Neural crest cell (in vitro differentiated cells): ENCODE measurements at regions not wholly inside any gene's neighbourhood (a gene's known extent, or its start where the extent isn't known, plus 50 kb on each side); places are given as distances from the start of the nearest gene placed in this dataset.

ENCODE experiments used
- DNase-seq: peaks from one replicate; pipeline ENCODE4 v3.0.0; 2021; ENCODE audit warnings: low read depth, mixed read lengths, low spot score
- H3K27ac Mint-ChIP-seq: one replicate; pipeline ENCODE4 v1.8.0; 2021; ENCODE audit warnings: mild to moderate bottlenecking, mixed read lengths; ENCODE audit not compliant: unreplicated experiment
- H3K27me3 Mint-ChIP-seq: 2 replicates; pipeline ENCODE4 v1.8.0; 2021; ENCODE audit warnings: low read depth, mild to moderate bottlenecking, mixed read lengths
- H3K36me3 Mint-ChIP-seq: 2 replicates; pipeline ENCODE4 v1.8.0; 2021; ENCODE audit warnings: low read depth, mild to moderate bottlenecking, mixed read lengths
- H3K4me1 Mint-ChIP-seq: 2 replicates; pipeline ENCODE4 v1.8.0; 2021; ENCODE audit warnings: mixed read lengths
- H3K4me3 Mint-ChIP-seq: one replicate; pipeline ENCODE4 v1.8.0; 2021; ENCODE audit warnings: mild to moderate bottlenecking, mixed read lengths
- H3K9me3 Mint-ChIP-seq: 2 replicates; pipeline ENCODE4 v1.8.0; 2021; ENCODE audit warnings: mixed read lengths
- TF ChIP-seq, protein P1 (sequence below): fragments of 200-600 bp; sonication (generic); conservative IDR thresholded peaks from 2 replicates; pipeline ENCODE4 v1.5.0; 2021; ENCODE audit warnings: antibody characterized with exemption, mild to moderate bottlenecking

DNA sequence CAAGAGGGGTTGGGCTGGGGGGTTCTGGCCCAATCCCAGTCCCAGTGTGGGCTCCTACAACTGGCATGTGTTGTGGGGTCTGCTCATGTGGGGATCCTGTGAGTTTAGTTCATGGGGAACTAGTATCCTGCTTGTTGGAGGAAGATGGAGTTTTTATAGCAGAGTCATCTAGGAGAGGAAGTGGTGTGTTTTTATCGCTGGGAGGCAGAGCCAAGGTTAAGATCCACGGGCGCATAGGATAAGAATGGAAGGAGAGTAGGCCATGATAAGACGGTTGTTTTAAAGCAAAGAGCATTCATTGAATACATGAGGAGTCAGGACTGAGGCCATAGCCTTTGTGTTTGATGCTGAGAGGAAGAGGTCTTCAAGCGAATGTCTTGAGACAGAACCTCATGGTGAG is 211.6 kb upstream of the COBL start:
- TF ChIP-seq, protein P1, sequence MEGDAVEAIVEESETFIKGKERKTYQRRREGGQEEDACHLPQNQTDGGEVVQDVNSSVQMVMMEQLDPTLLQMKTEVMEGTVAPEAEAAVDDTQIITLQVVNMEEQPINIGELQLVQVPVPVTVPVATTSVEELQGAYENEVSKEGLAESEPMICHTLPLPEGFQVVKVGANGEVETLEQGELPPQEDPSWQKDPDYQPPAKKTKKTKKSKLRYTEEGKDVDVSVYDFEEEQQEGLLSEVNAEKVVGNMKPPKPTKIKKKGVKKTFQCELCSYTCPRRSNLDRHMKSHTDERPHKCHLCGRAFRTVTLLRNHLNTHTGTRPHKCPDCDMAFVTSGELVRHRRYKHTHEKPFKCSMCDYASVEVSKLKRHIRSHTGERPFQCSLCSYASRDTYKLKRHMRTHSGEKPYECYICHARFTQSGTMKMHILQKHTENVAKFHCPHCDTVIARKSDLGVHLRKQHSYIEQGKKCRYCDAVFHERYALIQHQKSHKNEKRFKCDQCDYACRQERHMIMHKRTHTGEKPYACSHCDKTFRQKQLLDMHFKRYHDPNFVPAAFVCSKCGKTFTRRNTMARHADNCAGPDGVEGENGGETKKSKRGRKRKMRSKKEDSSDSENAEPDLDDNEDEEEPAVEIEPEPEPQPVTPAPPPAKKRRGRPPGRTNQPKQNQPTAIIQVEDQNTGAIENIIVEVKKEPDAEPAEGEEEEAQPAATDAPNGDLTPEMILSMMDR: no peak
- no peak for DNase-seq
- Mint-ChIP-seq H3K4me3 (no peak overlapping the region), H3K27ac (no peak overlapping the region), H3K27me3 (peaks cover 5% of the 10 kb centered on the region), H3K9me3 (peaks cover 5% of the 10 kb centered on the region), H3K36me3 (no peaks in the 10 kb centered on the region), H3K4me1 (no peaks in the 10 kb centered on the region)

DNA sequence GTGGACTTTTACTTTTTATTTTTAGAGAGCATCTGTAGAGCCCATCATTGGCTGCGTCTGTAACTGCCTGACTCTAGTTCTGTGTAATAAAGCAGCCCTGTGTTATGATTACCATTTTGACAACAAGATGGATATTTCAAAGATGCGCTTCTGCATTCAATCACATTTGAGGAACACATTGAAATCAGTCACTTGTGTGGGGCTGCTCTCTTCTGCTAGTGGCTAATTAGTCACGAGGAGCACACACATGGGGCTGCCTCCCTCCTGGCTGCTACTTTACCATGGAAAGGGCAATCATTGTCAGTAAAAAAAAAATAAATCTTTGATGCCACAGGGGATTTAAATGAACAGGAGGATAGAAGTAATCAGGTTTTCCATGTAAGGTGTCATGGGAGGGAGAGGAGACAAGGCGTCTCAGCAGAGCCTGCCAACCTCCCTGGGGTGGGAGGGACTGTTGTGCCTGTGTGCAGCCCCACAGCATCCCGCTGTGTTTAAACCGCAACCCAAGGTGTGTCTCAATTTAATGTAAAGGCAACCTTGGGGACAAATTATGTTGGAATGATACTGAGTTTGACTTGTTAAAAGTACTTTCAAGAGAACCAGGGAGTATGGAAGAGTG is 205.2 kb upstream of the COBL start:
- Mint-ChIP-seq H3K9me3 (peaks cover 2% of the 10 kb centered on the region), H3K36me3 (no peaks in the 10 kb centered on the region), H3K4me1 (peaks cover 12% of the 10 kb centered on the region), H3K4me3 (no peak overlapping the region), H3K27ac (no peak overlapping the region), H3K27me3 (peaks cover 3% of the 10 kb centered on the region)
- TF ChIP-seq, protein P1: no peak
- no peak for DNase-seq

DNA sequence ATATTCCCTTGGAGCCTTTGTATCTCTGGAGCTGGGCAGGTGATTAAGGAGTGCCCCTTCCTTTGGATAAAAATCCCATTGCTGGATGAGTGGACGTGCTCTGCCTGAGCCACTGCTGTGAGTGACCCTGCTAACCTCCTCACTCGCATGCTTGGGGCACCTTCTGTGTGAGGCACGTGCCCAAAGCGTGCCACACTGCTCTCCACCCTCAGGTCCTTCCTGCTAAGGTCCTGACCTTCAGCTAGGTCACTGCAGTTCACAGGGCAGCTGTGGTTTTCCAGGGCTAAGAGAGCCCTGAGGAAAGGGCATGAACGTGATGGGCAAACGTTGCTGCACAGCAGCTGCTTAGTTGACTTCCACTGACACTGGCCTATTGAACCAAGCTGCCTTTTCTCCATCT is 204.4 kb upstream of the COBL start:
- H3K4me1 Mint-ChIP-seq: peaks cover 12% of the 10 kb centered on the region
- H3K4me3 Mint-ChIP-seq: no peak overlapping the region
- H3K27ac Mint-ChIP-seq: no peak overlapping the region
- H3K27me3 Mint-ChIP-seq: peaks cover 3% of the 10 kb centered on the region
- no peak for DNase-seq
- no peaks in the 10 kb centered on the region for H3K9me3 Mint-ChIP-seq
- TF ChIP-seq, protein P1: no peak
- H3K36me3 Mint-ChIP-seq: no peaks in the 10 kb centered on the region

DNA sequence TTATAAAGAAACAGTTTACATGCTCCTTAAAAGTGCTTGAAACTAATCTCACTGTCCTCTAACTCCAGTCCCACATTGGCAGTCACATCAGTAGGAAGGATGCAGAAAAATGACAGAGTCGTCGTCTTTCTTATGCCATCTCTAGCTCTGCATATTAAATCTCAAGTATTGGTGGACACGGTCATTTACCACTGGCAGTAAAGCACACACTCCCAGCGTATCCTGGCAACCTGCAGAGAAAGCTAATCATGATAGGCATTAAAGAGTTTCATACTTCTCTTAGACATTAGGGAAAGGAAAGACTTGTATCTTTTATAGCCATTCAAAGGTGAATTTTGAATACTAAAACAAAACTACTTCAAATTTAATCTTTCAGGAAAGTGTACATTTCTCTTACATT is 202.0 kb upstream of the COBL start:
- TF ChIP-seq, protein P1: no peak
- Mint-ChIP-seq H3K27ac (no peak overlapping the region), H3K27me3 (no peaks in the 10 kb centered on the region), H3K9me3 (peaks cover 3% of the 10 kb centered on the region), H3K4me1 (peaks cover 12% of the 10 kb centered on the region), H3K4me3 (no peak overlapping the region), H3K36me3 (no peaks in the 10 kb centered on the region)
- DNase-seq: no peak

GRCh38 chr7:51517187-51517586 is 200.6 kb upstream of the COBL start:
- Mint-ChIP-seq H3K27ac (no peak overlapping the region), H3K4me3 (no peak overlapping the region), H3K27me3 (no peaks in the 10 kb centered on the region), H3K36me3 (no peaks in the 10 kb centered on the region), H3K4me1 (peaks cover 12% of the 10 kb centered on the region), H3K9me3 (peaks cover 3% of the 10 kb centered on the region)
- DNase-seq: no peak
- TF ChIP-seq, protein P1: no peak
